HG02981 (cell line): ENCODE measurements at regions not wholly inside any gene's neighbourhood (a gene's known extent, or its start where the extent isn't known, plus 50 kb on each side); places are given as distances from the start of the nearest gene placed in this dataset.
"Not testable (repeated sequence)": the region's sequence is repeated elsewhere in the genome, so short reads cannot be mapped to it uniquely, and the experiment has no call there.

Source experiments
- ATAC-seq: cut with Tn5 transposase; IDR thresholded peaks from one replicate; pipeline ENCODE4 v1.9.1; 2021; ENCODE audit warnings: mild to moderate bottlenecking, moderate library complexity; ENCODE audit not compliant: unreplicated experiment

- not testable (repeated sequence) for ATAC-seq
Measured at GRCh38 chr4:3953140-3953489, 186.9 kb downstream of the ADRA2C start.

GRCh38 chr4:3954540-3955320, 188.5 kb downstream of the ADRA2C start:
- peak; percentile 8 for ATAC-seq

- peak; percentile 98 for ATAC-seq
Measured at GRCh38 chr4:3955321-3956164, 189.4 kb downstream of the ADRA2C start.

- not testable (repeated sequence) for ATAC-seq
Measured at GRCh38 chr4:3956165-3956867, 190.1 kb downstream of the ADRA2C start.

GRCh38 chr4:3961091-3961672, 195.0 kb downstream of the ADRA2C start:
- not testable (repeated sequence) for ATAC-seq

- not testable (repeated sequence) for ATAC-seq
Measured at GRCh38 chr4:3964572-3965278, 198.5 kb downstream of the ADRA2C start.

- ATAC-seq: not testable (repeated sequence)
Measured at GRCh38 chr4:3967204-3967603, 201.0 kb downstream of the ADRA2C start.

- ATAC-seq: not testable (repeated sequence)
Measured at GRCh38 chr4:3972626-3973025, 206.4 kb downstream of the ADRA2C start.

- not testable (repeated sequence) for ATAC-seq
Measured at GRCh38 chr4:3973581-3974200, 207.5 kb downstream of the ADRA2C start.

GRCh38 chr4:3983518-3984125, 217.4 kb downstream of the ADRA2C start:
- ATAC-seq: not testable (repeated sequence)

- ATAC-seq: not testable (repeated sequence)
Measured at GRCh38 chr4:3984796-3985195, 218.6 kb downstream of the ADRA2C start.

GRCh38 chr4:3986412-3986811, 220.2 kb downstream of the ADRA2C start:
- not testable (repeated sequence) for ATAC-seq

GRCh38 chr4:3997386-3997785, 229.3 kb downstream of the OTOP1 start:
- ATAC-seq: not testable (repeated sequence)

GRCh38 chr4:4004036-4004435, 222.7 kb downstream of the OTOP1 start:
- ATAC-seq: not testable (repeated sequence)

- ATAC-seq: not testable (repeated sequence)
Measured at GRCh38 chr4:4004702-4005101, 222.0 kb downstream of the OTOP1 start.

GRCh38 chr4:4006356-4006755, 220.4 kb downstream of the OTOP1 start:
- not testable (repeated sequence) for ATAC-seq

- not testable (repeated sequence) for ATAC-seq
Measured at GRCh38 chr4:4019071-4019470, 207.7 kb downstream of the OTOP1 start.

GRCh38 chr4:4021161-4021560, 205.6 kb downstream of the OTOP1 start:
- not testable (repeated sequence) for ATAC-seq

GRCh38 chr4:4026708-4027107, 200.0 kb downstream of the OTOP1 start:
- ATAC-seq: not testable (repeated sequence)
